ENCODE measurements at regions not wholly inside any gene's neighbourhood (a gene's known extent, or its start where the extent isn't known, plus 50 kb on each side); places are given as distances from the start of the nearest gene placed in this dataset.
"Not testable (repeated sequence)": the region's sequence is repeated elsewhere in the genome, so short reads cannot be mapped to it uniquely, and the experiment has no call there.

GRCh38 chr10:18949391-18949790 is 99.2 kb upstream of the MALRD1 start:
- no peak overlapping the region for H3K27ac ChIP-seq
- H3K36me3 ChIP-seq: no peaks in the 10 kb centered on the region
- no peak for TF ChIP-seq POLR2A (IDR thresholded peaks at IDR 0.05)
- no peak for TF ChIP-seq POLR2AphosphoS5 (IDR thresholded peaks at IDR 0.05; ENCODE audit: insufficient read depth in 1 of 2, low read depth in 1 of 2)
- TF ChIP-seq CTCF (IDR thresholded peaks at IDR 0.05): no peak
- H3K4me3 ChIP-seq: no peak overlapping the region
- no peaks in the 10 kb centered on the region for H3K9me3 ChIP-seq
- intact Hi-C loops (cut with DNase I): no loop called here
- H3K4me1 ChIP-seq: no peaks in the 10 kb centered on the region
- no peak for DNase-seq (ENCODE audit: extremely low spot score in 2 of 2)
- H3K27me3 ChIP-seq: no peaks in the 10 kb centered on the region

- H3K4me3 ChIP-seq; H3K27ac ChIP-seq; H3K9me3 ChIP-seq; H3K36me3 ChIP-seq; H3K27me3 ChIP-seq; H3K4me1 ChIP-seq; intact Hi-C loops (cut with DNase I); DNase-seq (ENCODE audit: extremely low spot score in 2 of 2): not testable (repeated sequence)
These were observed 97.4 kb upstream of the MALRD1 start for GRCh38 chr10:18951072-18951823.

- Histone ChIP-seq H3K9me3 (no peaks in the 10 kb centered on the region), H3K27ac (no peak overlapping the region), H3K4me3 (no peak overlapping the region), H3K27me3 (no peaks in the 10 kb centered on the region), H3K4me1 (no peaks in the 10 kb centered on the region), H3K36me3 (no peaks in the 10 kb centered on the region)
- no peak for DNase-seq (ENCODE audit: extremely low spot score in 2 of 2)
- TF ChIP-seq POLR2AphosphoS5 (IDR thresholded peaks at IDR 0.05; ENCODE audit: insufficient read depth in 1 of 2, low read depth in 1 of 2) (no peak), POLR2A (IDR thresholded peaks at IDR 0.05) (no peak), CTCF (IDR thresholded peaks at IDR 0.05) (no peak)
- intact Hi-C loops (cut with DNase I): no loop called here
These were observed 93.5 kb upstream of the MALRD1 start for GRCh38 chr10:18955061-18955460.

GRCh38 chr10:18959369-18959768 is 89.2 kb upstream of the MALRD1 start:
- Histone ChIP-seq H3K4me3 (no peak overlapping the region), H3K27me3 (no peaks in the 10 kb centered on the region), H3K9me3 (no peaks in the 10 kb centered on the region), H3K4me1 (no peaks in the 10 kb centered on the region), H3K36me3 (no peaks in the 10 kb centered on the region), H3K27ac (no peak overlapping the region)
- TF ChIP-seq CTCF (IDR thresholded peaks at IDR 0.05) (no peak), POLR2A (IDR thresholded peaks at IDR 0.05) (no peak), POLR2AphosphoS5 (IDR thresholded peaks at IDR 0.05; ENCODE audit: insufficient read depth in 1 of 2, low read depth in 1 of 2) (no peak)
- no peak for DNase-seq (ENCODE audit: extremely low spot score in 2 of 2)
- intact Hi-C loops (cut with DNase I): no loop called here

GRCh38 chr10:18960466-18961079 is 88.0 kb upstream of the MALRD1 start:
- TF ChIP-seq POLR2AphosphoS5 (IDR thresholded peaks at IDR 0.05; ENCODE audit: insufficient read depth in 1 of 2, low read depth in 1 of 2) (no peak), POLR2A (IDR thresholded peaks at IDR 0.05) (no peak), CTCF (IDR thresholded peaks at IDR 0.05) (no peak)
- intact Hi-C loops (cut with DNase I): no loop called here
- no peak for DNase-seq (ENCODE audit: extremely low spot score in 2 of 2)
- no peaks in the 10 kb centered on the region for H3K4me1 ChIP-seq
- no peaks in the 10 kb centered on the region for H3K9me3 ChIP-seq
- no peaks in the 10 kb centered on the region for H3K36me3 ChIP-seq
- no peak overlapping the region for H3K4me3 ChIP-seq
- H3K27me3 ChIP-seq: no peaks in the 10 kb centered on the region
- no peak overlapping the region for H3K27ac ChIP-seq
